ENCODE measurements at regions not wholly inside any gene's neighbourhood (a gene's known extent, or its start where the extent isn't known, plus 50 kb on each side); places are given as distances from the start of the nearest gene placed in this dataset.

- Histone ChIP-seq H3K4me3 (ENCODE audit: low read depth, low read length) (no peak overlapping the region), H3K4me1 (ENCODE audit: control insufficient read depth, insufficient read depth, low read length) (no peaks in the 10 kb centered on the region), H3K36me3 (ENCODE audit: control insufficient read depth in 2 of 2, insufficient read depth in 1 of 2, low read length in 2 of 2) (no peaks in the 10 kb centered on the region), H3K9me3 (ENCODE audit: control insufficient read depth, insufficient read depth, low read depth, low read length) (no peaks in the 10 kb centered on the region), H3K27ac (ENCODE audit: extremely low read depth, low read depth, low read length) (no peak overlapping the region)
- POLR2A ChIA-PET = no interaction called here
- TF ChIP-seq ZFHX2 (tag by site-specific recombination; conservative IDR thresholded peaks at IDR 0.05) (peak; percentile 98), ZNF311 (tag by site-specific recombination; IDR thresholded peaks at IDR 0.05; ENCODE audit: borderline replicate concordance) (no peak), ZNF169 (tag by site-specific recombination; IDR thresholded peaks at IDR 0.05) (no peak), ZNF488 (tag by site-specific recombination; IDR thresholded peaks at IDR 0.05) (no peak), EGR2 (tag by site-specific recombination; IDR thresholded peaks at IDR 0.05; ENCODE audit: low read depth) (peak; percentile 98), ZBTB17 (tag by site-specific recombination; IDR thresholded peaks at IDR 0.05) (no peak), ZNF426 (tag by site-specific recombination; IDR thresholded peaks at IDR 0.05) (no peak), ZFP3 (tag by site-specific recombination; IDR thresholded peaks at IDR 0.05; ENCODE audit: low read depth) (no peak), ZNF423 (tag by site-specific recombination; IDR thresholded peaks at IDR 0.05) (no peak), ZNF792 (tag by site-specific recombination; IDR thresholded peaks at IDR 0.05) (no peak)
- CTCF ChIA-PET = interaction anchor here (0.7 to 1.8 kb wide), 2 partner anchors 20 to 175 kb away, joined by 3 to 5 read pairs; no protein-coding TSS in a partner anchor
Observed at GRCh38 chr10:69736886-69737641, 64.6 kb upstream of the COL13A1 start.

GRCh38 chr10:69738071-69738470, 63.6 kb upstream of the COL13A1 start:
- Histone ChIP-seq H3K9me3 (ENCODE audit: control insufficient read depth, insufficient read depth, low read depth, low read length) (no peaks in the 10 kb centered on the region), H3K4me3 (ENCODE audit: low read depth, low read length) (no peak overlapping the region), H3K27ac (ENCODE audit: extremely low read depth, low read depth, low read length) (no peak overlapping the region), H3K36me3 (ENCODE audit: control insufficient read depth in 2 of 2, insufficient read depth in 1 of 2, low read length in 2 of 2) (no peaks in the 10 kb centered on the region), H3K4me1 (ENCODE audit: control insufficient read depth, insufficient read depth, low read length) (no peaks in the 10 kb centered on the region)
- CTCF ChIA-PET = interaction anchor here (1.0 to 1.3 kb wide), 2 partner anchors 21 to 23 kb away, joined by 3 read pairs; no protein-coding TSS in a partner anchor
- POLR2A ChIA-PET = no interaction called here
- no peak for TF ChIP-seq ZNF133 (tag by site-specific recombination; IDR thresholded peaks at IDR 0.05)
- TF ChIP-seq ZNF704 (tag by site-specific recombination; IDR thresholded peaks at IDR 0.05) = no peak
- TF ChIP-seq ZNF132 (tag by site-specific recombination; IDR thresholded peaks at IDR 0.05; ENCODE audit: borderline replicate concordance) = no peak
- TF ChIP-seq ZNF529 (tag by site-specific recombination; IDR thresholded peaks at IDR 0.05; ENCODE audit: insufficient replicate concordance) = no peak
- TF ChIP-seq PBX3 (CRISPR knock-in tag; IDR thresholded peaks at IDR 0.05) = no peak

GRCh38 chr10:69738858-69739435, 62.8 kb upstream of the COL13A1 start:
- ChIA-PET CTCF (interaction anchor here (0.8 to 1.6 kb wide), 3 partner anchors 10 to 219 kb away, joined by 3 to 5 read pairs (median 3); no protein-coding TSS in a partner anchor), POLR2A (no interaction called here)
- Histone ChIP-seq H3K9me3 (ENCODE audit: control insufficient read depth, insufficient read depth, low read depth, low read length) (no peaks in the 10 kb centered on the region), H3K4me1 (ENCODE audit: control insufficient read depth, insufficient read depth, low read length) (no peaks in the 10 kb centered on the region), H3K4me3 (ENCODE audit: low read depth, low read length) (no peak overlapping the region), H3K36me3 (ENCODE audit: control insufficient read depth in 2 of 2, insufficient read depth in 1 of 2, low read length in 2 of 2) (no peaks in the 10 kb centered on the region), H3K27ac (ENCODE audit: extremely low read depth, low read depth, low read length) (no peak overlapping the region)
- TF ChIP-seq ZBTB49 (tag by site-specific recombination; IDR thresholded peaks at IDR 0.05; ENCODE audit: low read depth) (no peak), ZNF211 (tag by site-specific recombination; IDR thresholded peaks at IDR 0.05; ENCODE audit: low read depth) (no peak), ZBTB11 (tag by site-specific recombination; conservative IDR thresholded peaks at IDR 0.05; ENCODE audit: low read depth) (no peak), ZNF623 (tag by site-specific recombination; IDR thresholded peaks at IDR 0.05) (no peak), ZNF341 (tag by site-specific recombination; IDR thresholded peaks at IDR 0.05; ENCODE audit: low read depth) (no peak), ZNF654 (tag by site-specific recombination; IDR thresholded peaks at IDR 0.05; ENCODE audit: low read depth) (no peak), RBAK (tag by site-specific recombination; IDR thresholded peaks at IDR 0.05) (no peak)
